ENCODE measurements at regions not wholly inside any gene's neighbourhood (a gene's known extent, or its start where the extent isn't known, plus 50 kb on each side); places are given as distances from the start of the nearest gene placed in this dataset.

- H3K4me1 Mint-ChIP-seq, result no peaks in the 10 kb centered on the region
- DNase-seq (no peak), ATAC-seq (no peak)
- ChIA-PET POLR2A (no interaction called here), CTCF (no interaction called here)
- Histone ChIP-seq H3K27ac (ENCODE audit: low read depth, low read length) (no peak overlapping the region), H3K9me3 (ENCODE audit: control insufficient read depth in 2 of 3, low read length in 3 of 3) (no peaks in the 10 kb centered on the region), H3K4me3 (ENCODE audit: low read length) (no peak overlapping the region), H3K4me1 (ENCODE audit: control insufficient read depth in 2 of 2, insufficient read depth in 2 of 2, low read length in 2 of 2) (no peaks in the 10 kb centered on the region), H3K27me3 (ENCODE audit: control insufficient read depth in 2 of 2, insufficient read depth in 2 of 2, low read length in 2 of 2) (no peaks in the 10 kb centered on the region), H3K36me3 (ENCODE audit: control insufficient read depth in 2 of 3, insufficient read depth in 3 of 3, low read length in 3 of 3) (no peaks in the 10 kb centered on the region)
- H3K36me3 Mint-ChIP-seq, result no peaks in the 10 kb centered on the region
- H3K4me3 Mint-ChIP-seq, result no peak overlapping the region
- no peak overlapping the region for H3K27ac Mint-ChIP-seq
- intact Hi-C loops (cut with micrococcal nuclease), result no loop called here
- H3K9me3 Mint-ChIP-seq, result peaks cover 0 to 6% (median 2%) of the 10 kb centered on the region in 11 donors
- H3K27me3 Mint-ChIP-seq, result no peaks in the 10 kb centered on the region
Observed at GRCh38 chr3:182404031-182404430, 389.3 kb upstream of the ATP11B start.

- Histone ChIP-seq H3K4me1 (ENCODE audit: control insufficient read depth in 2 of 2, insufficient read depth in 2 of 2, low read length in 2 of 2) (no peaks in the 10 kb centered on the region), H3K36me3 (ENCODE audit: control insufficient read depth in 2 of 3, insufficient read depth in 3 of 3, low read length in 3 of 3) (no peaks in the 10 kb centered on the region), H3K9me3 (ENCODE audit: control insufficient read depth in 2 of 3, low read length in 3 of 3) (no peaks in the 10 kb centered on the region), H3K27ac (ENCODE audit: low read depth, low read length) (no peak overlapping the region), H3K27me3 (ENCODE audit: control insufficient read depth in 2 of 2, insufficient read depth in 2 of 2, low read length in 2 of 2) (no peaks in the 10 kb centered on the region), H3K4me3 (ENCODE audit: low read length) (no peak overlapping the region)
- Mint-ChIP-seq H3K4me1 (no peaks in the 10 kb centered on the region), H3K27me3 (peaks cover 0 to 5% (median 0%) of the 10 kb centered on the region in 5 donors), H3K36me3 (no peaks in the 10 kb centered on the region), H3K4me3 (no peak overlapping the region), H3K9me3 (peaks cover 0 to 6% (median 2%) of the 10 kb centered on the region in 11 donors), H3K27ac (no peak overlapping the region)
- CTCF ChIA-PET, result no interaction called here
- POLR2A ChIA-PET, result no interaction called here
- no peak for ATAC-seq
- intact Hi-C loops (cut with micrococcal nuclease), result no loop called here
- no peak for DNase-seq
Observed at GRCh38 chr3:182405759-182406158, 387.5 kb upstream of the ATP11B start.

- no peaks in the 10 kb centered on the region for H3K36me3 Mint-ChIP-seq
- Histone ChIP-seq H3K36me3 (ENCODE audit: control insufficient read depth in 2 of 3, insufficient read depth in 3 of 3, low read length in 3 of 3) (no peaks in the 10 kb centered on the region), H3K27me3 (ENCODE audit: control insufficient read depth in 2 of 2, insufficient read depth in 2 of 2, low read length in 2 of 2) (no peaks in the 10 kb centered on the region), H3K9me3 (ENCODE audit: control insufficient read depth in 2 of 3, low read length in 3 of 3) (no peaks in the 10 kb centered on the region), H3K27ac (ENCODE audit: low read depth, low read length) (no peak overlapping the region), H3K4me1 (ENCODE audit: control insufficient read depth in 2 of 2, insufficient read depth in 2 of 2, low read length in 2 of 2) (no peaks in the 10 kb centered on the region), H3K4me3 (ENCODE audit: low read length) (no peak overlapping the region)
- H3K4me1 Mint-ChIP-seq, result no peaks in the 10 kb centered on the region
- peaks cover 0 to 4% (median 0%) of the 10 kb centered on the region in 11 donors for H3K9me3 Mint-ChIP-seq
- H3K27me3 Mint-ChIP-seq, result peaks cover 0 to 6% (median 0%) of the 10 kb centered on the region in 5 donors
- ATAC-seq, result no peak
- intact Hi-C loops (cut with micrococcal nuclease), result no loop called here
- ChIA-PET CTCF (interaction anchor here (0.6 kb wide), 1 partner anchor 246 kb away, joined by 3 read pairs; no protein-coding TSS in a partner anchor), POLR2A (no interaction called here)
- H3K27ac Mint-ChIP-seq, result no peak overlapping the region
- no peak overlapping the region for H3K4me3 Mint-ChIP-seq
- no peak for DNase-seq
Observed at GRCh38 chr3:182406786-182407185, 386.5 kb upstream of the ATP11B start.

- Histone ChIP-seq H3K27me3 (ENCODE audit: control insufficient read depth in 2 of 2, insufficient read depth in 2 of 2, low read length in 2 of 2) (no peaks in the 10 kb centered on the region), H3K9me3 (ENCODE audit: control insufficient read depth in 2 of 3, low read length in 3 of 3) (no peaks in the 10 kb centered on the region), H3K4me3 (ENCODE audit: low read length) (no peak overlapping the region), H3K4me1 (ENCODE audit: control insufficient read depth in 2 of 2, insufficient read depth in 2 of 2, low read length in 2 of 2) (no peaks in the 10 kb centered on the region), H3K36me3 (ENCODE audit: control insufficient read depth in 2 of 3, insufficient read depth in 3 of 3, low read length in 3 of 3) (no peaks in the 10 kb centered on the region), H3K27ac (ENCODE audit: low read depth, low read length) (no peak overlapping the region)
- H3K4me3 Mint-ChIP-seq, result no peak overlapping the region
- ChIA-PET CTCF (no interaction called here), POLR2A (no interaction called here)
- H3K36me3 Mint-ChIP-seq, result no peaks in the 10 kb centered on the region
- ATAC-seq (no peak), DNase-seq (no peak)
- no peak overlapping the region for H3K27ac Mint-ChIP-seq
- intact Hi-C loops (cut with micrococcal nuclease), result no loop called here
- peaks cover 0 to 4% (median 0%) of the 10 kb centered on the region in 11 donors for H3K9me3 Mint-ChIP-seq
- no peaks in the 10 kb centered on the region for H3K4me1 Mint-ChIP-seq
- peaks cover 0 to 6% (median 0%) of the 10 kb centered on the region in 5 donors for H3K27me3 Mint-ChIP-seq
Observed at GRCh38 chr3:182410051-182410450, 383.3 kb upstream of the ATP11B start.

GRCh38 chr3:182412066-182412465 lies 381.2 kb upstream of the ATP11B start:
- Mint-ChIP-seq H3K4me3 (no peak overlapping the region), H3K9me3 (peaks cover 0 to 4% (median 0%) of the 10 kb centered on the region in 11 donors), H3K27ac (no peak overlapping the region), H3K4me1 (no peaks in the 10 kb centered on the region), H3K36me3 (no peaks in the 10 kb centered on the region), H3K27me3 (peaks cover 0 to 6% (median 0%) of the 10 kb centered on the region in 5 donors)
- Histone ChIP-seq H3K9me3 (ENCODE audit: control insufficient read depth in 2 of 3, low read length in 3 of 3) (no peaks in the 10 kb centered on the region), H3K27ac (ENCODE audit: low read depth, low read length) (no peak overlapping the region), H3K4me1 (ENCODE audit: control insufficient read depth in 2 of 2, insufficient read depth in 2 of 2, low read length in 2 of 2) (no peaks in the 10 kb centered on the region), H3K4me3 (ENCODE audit: low read length) (no peak overlapping the region), H3K36me3 (ENCODE audit: control insufficient read depth in 2 of 3, insufficient read depth in 3 of 3, low read length in 3 of 3) (no peaks in the 10 kb centered on the region), H3K27me3 (ENCODE audit: control insufficient read depth in 2 of 2, insufficient read depth in 2 of 2, low read length in 2 of 2) (no peaks in the 10 kb centered on the region)
- CTCF ChIA-PET, result no interaction called here
- DNase-seq (no peak), ATAC-seq (no peak)
- POLR2A ChIA-PET, result no interaction called here
- intact Hi-C loops (cut with micrococcal nuclease), result no loop called here

GRCh38 chr3:182413061-182413460 lies 380.2 kb upstream of the ATP11B start:
- Mint-ChIP-seq H3K4me3 (no peak overlapping the region), H3K9me3 (peaks cover 0 to 8% (median 0%) of the 10 kb centered on the region in 11 donors), H3K27ac (no peak overlapping the region), H3K4me1 (no peaks in the 10 kb centered on the region), H3K27me3 (peaks cover 0 to 6% (median 0%) of the 10 kb centered on the region in 5 donors), H3K36me3 (no peaks in the 10 kb centered on the region)
- no peaks in the 10 kb centered on the region for H3K9me3 ChIP-seq (ENCODE audit: control insufficient read depth in 2 of 3, low read length in 3 of 3)
- ChIA-PET CTCF (no interaction called here), POLR2A (no interaction called here)
- H3K27ac ChIP-seq (ENCODE audit: low read depth, low read length), result no peak overlapping the region
- no peak for DNase-seq
- H3K4me1 ChIP-seq (ENCODE audit: control insufficient read depth in 2 of 2, insufficient read depth in 2 of 2, low read length in 2 of 2), result no peaks in the 10 kb centered on the region
- no peak overlapping the region for H3K4me3 ChIP-seq (ENCODE audit: low read length)
- intact Hi-C loops (cut with micrococcal nuclease), result no loop called here
- no peaks in the 10 kb centered on the region for H3K27me3 ChIP-seq (ENCODE audit: control insufficient read depth in 2 of 2, insufficient read depth in 2 of 2, low read length in 2 of 2)
- H3K36me3 ChIP-seq (ENCODE audit: control insufficient read depth in 2 of 3, insufficient read depth in 3 of 3, low read length in 3 of 3), result no peaks in the 10 kb centered on the region
- ATAC-seq, result no peak

- no peak overlapping the region for H3K4me3 Mint-ChIP-seq
- no peaks in the 10 kb centered on the region for H3K27me3 ChIP-seq (ENCODE audit: control insufficient read depth in 2 of 2, insufficient read depth in 2 of 2, low read length in 2 of 2)
- H3K4me3 ChIP-seq (ENCODE audit: low read length), result no peak overlapping the region
- no peaks in the 10 kb centered on the region for H3K4me1 Mint-ChIP-seq
- H3K9me3 ChIP-seq (ENCODE audit: control insufficient read depth in 2 of 3, low read length in 3 of 3), result no peaks in the 10 kb centered on the region
- peaks cover 0 to 8% (median 0%) of the 10 kb centered on the region in 11 donors for H3K9me3 Mint-ChIP-seq
- intact Hi-C loops (cut with micrococcal nuclease), result no loop called here
- no peak overlapping the region for H3K27ac ChIP-seq (ENCODE audit: low read depth, low read length)
- H3K4me1 ChIP-seq (ENCODE audit: control insufficient read depth in 2 of 2, insufficient read depth in 2 of 2, low read length in 2 of 2), result no peaks in the 10 kb centered on the region
- no peak for ATAC-seq
- H3K27ac Mint-ChIP-seq, result no peak overlapping the region
- POLR2A ChIA-PET, result no interaction called here
- no peaks in the 10 kb centered on the region for H3K36me3 ChIP-seq (ENCODE audit: control insufficient read depth in 2 of 3, insufficient read depth in 3 of 3, low read length in 3 of 3)
- DNase-seq, result no peak
- H3K36me3 Mint-ChIP-seq, result no peaks in the 10 kb centered on the region
- peaks cover 0 to 6% (median 0%) of the 10 kb centered on the region in 5 donors for H3K27me3 Mint-ChIP-seq
- CTCF ChIA-PET, result no interaction called here
Observed at GRCh38 chr3:182413682-182414081, 379.6 kb upstream of the ATP11B start.

Data from naive thymus-derived CD4-positive, alpha-beta T cell (primary cell).